GM12875 (cell line): ENCODE measurements at regions not wholly inside any gene's neighbourhood (a gene's known extent, or its start where the extent isn't known, plus 50 kb on each side); places are given as distances from the start of the nearest gene placed in this dataset.

Experiments used
- H3K4me3 ChIP-seq: one replicate; pipeline ENCODE4 v1.5.1; 2011; ENCODE audit warnings: low read depth, low read length, control low read depth
- TF ChIP-seq, protein P1 (sequence below): IDR thresholded peaks from 2 replicates; pipeline ENCODE4 v1.5.1; 2011; ENCODE audit warnings: low read depth, mild to moderate bottlenecking, control low read depth, inconsistent platforms, low read length, moderate library complexity, borderline replicate concordance; ENCODE audit not compliant: insufficient read depth

DNA sequence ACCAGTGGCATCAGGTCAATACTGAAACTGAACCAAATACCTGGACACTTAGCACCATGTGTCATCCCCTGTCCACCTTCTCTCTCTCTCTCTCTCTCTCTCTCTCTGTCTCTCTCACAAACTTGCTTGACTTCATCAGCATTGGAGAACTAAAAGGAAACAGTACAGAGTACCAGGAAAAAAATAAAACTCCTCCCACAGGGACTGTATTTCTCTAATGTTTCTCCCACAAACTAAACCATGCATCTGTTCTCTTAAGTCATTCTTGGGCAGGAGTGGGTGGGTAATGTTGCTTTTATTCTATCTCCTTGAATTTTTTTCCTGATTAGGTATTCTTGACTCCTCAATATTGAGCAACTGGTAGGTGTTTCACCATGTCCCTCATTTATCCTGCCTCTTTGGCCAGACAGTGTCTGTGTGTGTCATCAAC lies 112.9 kb upstream of the CACNA1A start:
- TF ChIP-seq, protein P1, sequence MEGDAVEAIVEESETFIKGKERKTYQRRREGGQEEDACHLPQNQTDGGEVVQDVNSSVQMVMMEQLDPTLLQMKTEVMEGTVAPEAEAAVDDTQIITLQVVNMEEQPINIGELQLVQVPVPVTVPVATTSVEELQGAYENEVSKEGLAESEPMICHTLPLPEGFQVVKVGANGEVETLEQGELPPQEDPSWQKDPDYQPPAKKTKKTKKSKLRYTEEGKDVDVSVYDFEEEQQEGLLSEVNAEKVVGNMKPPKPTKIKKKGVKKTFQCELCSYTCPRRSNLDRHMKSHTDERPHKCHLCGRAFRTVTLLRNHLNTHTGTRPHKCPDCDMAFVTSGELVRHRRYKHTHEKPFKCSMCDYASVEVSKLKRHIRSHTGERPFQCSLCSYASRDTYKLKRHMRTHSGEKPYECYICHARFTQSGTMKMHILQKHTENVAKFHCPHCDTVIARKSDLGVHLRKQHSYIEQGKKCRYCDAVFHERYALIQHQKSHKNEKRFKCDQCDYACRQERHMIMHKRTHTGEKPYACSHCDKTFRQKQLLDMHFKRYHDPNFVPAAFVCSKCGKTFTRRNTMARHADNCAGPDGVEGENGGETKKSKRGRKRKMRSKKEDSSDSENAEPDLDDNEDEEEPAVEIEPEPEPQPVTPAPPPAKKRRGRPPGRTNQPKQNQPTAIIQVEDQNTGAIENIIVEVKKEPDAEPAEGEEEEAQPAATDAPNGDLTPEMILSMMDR = no peak
- no peak overlapping the region for H3K4me3 ChIP-seq

DNA sequence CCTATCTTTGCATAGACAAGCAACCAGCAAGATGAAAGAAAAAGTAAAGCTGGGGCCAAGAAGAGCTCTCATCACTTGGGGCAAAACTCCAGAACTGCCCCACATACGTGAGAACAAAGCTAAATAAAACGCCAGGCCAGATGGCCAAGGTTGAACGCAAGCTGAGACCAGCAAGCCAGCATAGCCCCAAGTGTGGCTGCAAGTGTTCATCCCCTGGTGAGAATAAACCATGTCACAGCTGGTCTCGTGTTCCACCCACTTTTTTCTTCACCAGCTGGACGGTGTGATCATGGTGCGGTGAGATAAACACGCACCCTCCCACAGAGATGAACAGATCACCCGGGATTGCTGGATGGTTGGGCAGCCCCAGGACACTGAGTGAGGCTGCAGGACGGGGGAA lies 109.6 kb upstream of the CACNA1A start:
- TF ChIP-seq, protein P1 = no peak
- H3K4me3 ChIP-seq = no peak overlapping the region

DNA sequence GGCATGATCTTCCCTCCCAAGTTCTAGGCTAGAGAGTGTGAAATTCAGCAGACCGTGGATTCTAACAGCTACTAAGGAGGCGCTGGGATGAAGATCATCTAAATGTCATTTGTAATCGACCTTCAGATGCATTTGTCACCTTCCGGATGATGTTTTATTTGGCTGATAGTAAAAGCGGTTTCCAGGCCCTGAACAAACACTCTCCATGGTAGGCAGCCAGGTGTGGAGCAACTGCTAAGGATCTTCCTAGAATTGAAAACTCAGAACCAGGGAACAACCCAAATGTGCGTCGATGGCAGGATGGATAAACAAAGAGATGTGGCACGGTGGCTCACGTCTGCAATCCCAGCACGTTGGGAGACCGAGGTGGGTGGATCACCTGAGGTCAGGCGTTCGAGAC lies 107.2 kb upstream of the CACNA1A start:
- no peak overlapping the region for H3K4me3 ChIP-seq
- TF ChIP-seq, protein P1 = no peak

DNA sequence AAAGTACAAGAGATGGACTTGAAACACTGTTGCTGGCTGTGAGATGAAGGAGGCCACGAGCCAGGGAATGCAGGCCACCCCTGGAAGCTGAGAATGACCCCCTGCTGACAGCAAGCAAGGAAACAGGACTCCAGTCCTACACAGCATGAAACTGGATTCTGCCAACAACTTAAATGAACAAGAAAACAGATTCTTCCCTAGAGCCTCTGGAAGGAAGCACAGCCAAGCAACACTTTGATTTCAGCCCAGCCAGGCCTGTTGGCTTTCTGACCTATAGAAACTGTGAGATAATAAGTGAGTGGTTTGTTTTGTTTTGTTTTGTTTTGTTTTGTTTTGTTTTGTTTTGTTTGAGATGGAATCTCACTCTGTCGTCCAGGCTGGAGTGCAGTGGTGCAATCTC lies 105.3 kb upstream of the CACNA1A start:
- no peak overlapping the region for H3K4me3 ChIP-seq
- TF ChIP-seq, protein P1 = no peak

DNA sequence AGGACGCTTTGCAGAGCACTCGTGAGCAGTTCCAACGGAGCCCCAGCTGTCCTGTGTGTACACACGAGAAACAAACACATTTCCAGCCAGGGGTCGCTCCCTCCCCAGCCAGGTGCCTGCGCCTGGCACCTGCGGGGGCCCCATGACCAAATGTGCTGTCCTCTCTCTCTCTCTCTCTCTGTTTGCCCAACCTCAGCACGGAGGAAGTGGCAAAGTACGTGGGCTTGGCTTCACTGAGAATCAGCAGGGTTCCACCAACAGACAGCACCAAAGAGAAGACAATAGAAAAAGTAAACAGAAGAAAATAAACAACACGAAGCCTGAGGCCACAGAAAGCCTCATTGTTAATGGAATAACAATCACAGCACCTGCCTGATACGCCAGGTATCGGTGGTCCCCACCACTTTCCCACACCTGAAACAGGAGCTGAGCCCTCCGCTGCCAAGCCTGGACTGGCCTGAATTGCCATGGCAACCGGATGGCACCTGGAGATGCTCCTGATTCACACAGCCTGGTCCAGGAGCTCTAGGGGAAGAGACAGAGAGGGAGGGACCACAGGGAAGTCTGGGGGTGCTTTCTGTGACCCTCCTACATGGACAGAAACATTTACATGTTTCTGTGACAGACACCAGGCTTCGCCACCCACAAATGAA lies 103.9 kb upstream of the CACNA1A start:
- no peak overlapping the region for H3K4me3 ChIP-seq
- TF ChIP-seq, protein P1 = no peak

DNA sequence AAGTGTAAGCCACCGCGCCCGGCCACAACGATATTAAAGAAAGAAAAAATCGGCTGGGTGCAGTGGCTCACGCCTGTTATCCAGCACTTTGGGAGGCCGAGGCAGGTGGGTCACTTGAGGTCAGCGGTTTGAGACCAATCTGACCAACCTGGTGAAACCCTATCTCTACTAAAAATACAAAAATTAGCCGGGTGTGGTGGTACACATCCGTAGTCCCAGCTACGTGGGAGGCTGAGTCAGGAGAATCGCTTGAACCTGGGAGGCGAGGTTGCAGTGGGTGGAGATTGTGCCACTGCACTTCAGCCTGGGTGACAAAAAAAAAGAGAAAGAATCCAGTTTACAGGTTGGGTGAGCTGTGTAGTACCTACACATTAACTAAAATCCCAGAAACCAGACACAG lies 99.9 kb upstream of the CACNA1A start:
- H3K4me3 ChIP-seq = no peak overlapping the region
- TF ChIP-seq, protein P1 = no peak

DNA sequence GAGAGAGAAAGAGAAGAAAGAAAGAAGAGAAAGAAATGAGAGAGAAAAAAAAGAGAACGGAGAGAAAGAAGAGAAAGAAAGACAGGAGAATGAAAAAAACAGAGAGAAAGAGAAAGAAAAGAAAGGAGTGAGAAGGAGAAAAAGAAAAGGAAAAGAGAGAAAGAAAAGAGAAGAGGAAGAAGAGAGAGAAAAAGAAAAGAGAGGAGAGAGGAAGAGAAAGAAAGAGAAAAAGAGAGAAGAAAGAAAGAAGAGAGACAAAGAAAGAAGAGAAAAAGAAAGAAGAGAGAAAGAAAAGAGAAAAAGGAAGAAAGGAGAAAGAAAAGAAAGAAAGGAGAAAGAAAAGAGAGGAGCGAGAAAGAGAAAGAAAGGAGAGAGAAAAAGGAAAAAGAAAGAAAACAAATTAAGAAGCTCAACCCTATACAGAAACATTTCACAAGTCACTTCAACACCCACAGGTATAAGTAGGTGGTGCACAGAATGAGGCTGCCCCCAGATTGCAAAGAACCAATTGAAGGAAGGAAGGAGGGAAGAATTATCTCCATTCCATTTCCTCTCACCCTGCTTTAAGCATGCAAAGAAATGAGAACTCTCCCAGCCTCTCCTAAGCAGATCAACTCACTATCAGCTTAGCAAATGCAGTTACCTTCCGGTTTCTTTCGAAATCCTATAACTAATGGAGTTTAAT lies 98.8 kb upstream of the CACNA1A start:
- no peak overlapping the region for H3K4me3 ChIP-seq
- TF ChIP-seq, protein P1 = no peak
